Activated CD4-positive, alpha-beta T cell treated with anti-CD3 and anti-CD28 coated beads, Interleukin-2, amount 10 ng/mL, durations not matched to agents 24 days and 14 days (primary cell): ENCODE measurements at regions not wholly inside any gene's neighbourhood (a gene's known extent, or its start where the extent isn't known, plus 50 kb on each side); places are given as distances from the start of the nearest gene placed in this dataset.
A peak's percentile ranks its signal among the peaks of the same experiment; 100 is the strongest.

Source experiments
- DNase-seq: peaks from one replicate; pipeline ENCODE4 v3.0.0; 2022
- H3K27ac Mint-ChIP-seq: one replicate; pipeline ENCODE4 v1.8.0; 2022; ENCODE audit warnings: mild to moderate bottlenecking, mixed read lengths
- H3K27me3 Mint-ChIP-seq: one replicate; pipeline ENCODE4 v1.8.0; 2022; ENCODE audit warnings: mixed read lengths
- H3K36me3 Mint-ChIP-seq: one replicate; pipeline ENCODE4 v1.8.0; 2022; ENCODE audit warnings: low read depth, mild to moderate bottlenecking, mixed read lengths
- H3K4me1 Mint-ChIP-seq: one replicate; pipeline ENCODE4 v1.8.0; 2021; ENCODE audit warnings: mixed read lengths
- H3K4me3 Mint-ChIP-seq: one replicate; pipeline ENCODE4 v1.8.0; 2022; ENCODE audit warnings: mild to moderate bottlenecking, moderate library complexity, mixed read lengths
- H3K9me3 Mint-ChIP-seq: one replicate; pipeline ENCODE4 v1.8.0; 2021; ENCODE audit warnings: mixed read lengths
- intact Hi-C: fragments of 100-400 bp; cut with micrococcal nuclease; formaldehyde crosslinking; loops from one replicate; pipeline ENCODE4 v1.15.1; 2023

DNA sequence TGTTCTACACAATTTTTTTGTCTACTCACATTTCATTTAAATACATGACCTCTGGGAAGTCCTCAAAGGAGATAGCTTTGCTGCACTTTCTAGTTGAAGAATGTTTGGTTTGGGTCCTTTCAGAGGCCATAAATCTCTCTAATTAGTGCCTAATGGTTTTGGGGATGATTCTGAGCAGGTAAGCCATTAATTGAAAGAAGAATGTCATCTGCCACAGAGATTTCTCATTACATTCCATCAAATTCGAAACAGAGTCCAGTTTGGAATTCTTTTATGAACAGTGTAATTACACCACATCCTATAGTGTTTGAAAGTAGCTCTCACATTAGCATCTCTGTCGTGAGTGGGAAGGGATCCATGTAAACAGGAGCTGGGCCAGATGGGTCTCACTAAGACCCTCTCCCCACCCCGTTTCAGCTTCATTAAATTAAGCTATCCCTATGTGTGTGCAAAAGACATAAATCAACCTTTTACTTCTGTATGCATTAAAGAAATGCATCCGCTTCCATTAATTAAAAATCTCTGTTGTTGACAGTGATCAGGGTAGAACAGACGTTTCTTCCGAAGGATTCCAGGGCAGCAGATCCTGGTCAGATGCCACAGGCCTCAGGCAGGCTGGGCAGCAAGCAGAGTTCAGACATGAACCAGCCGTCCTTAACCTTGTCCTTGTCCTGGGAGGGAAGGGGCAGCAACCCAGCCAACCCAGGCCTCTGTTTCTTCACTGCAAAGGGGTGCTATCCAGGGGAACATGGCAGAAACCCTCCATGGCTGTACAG, 99.8 kb upstream of the MAP1B start:
- Mint-ChIP-seq H3K4me1 (no peaks in the 10 kb centered on the region), H3K27ac (no peak overlapping the region), H3K36me3 (no peaks in the 10 kb centered on the region), H3K9me3 (no peaks in the 10 kb centered on the region), H3K4me3 (no peak overlapping the region), H3K27me3 (peaks cover 3% of the 10 kb centered on the region)
- intact Hi-C loops, result no loop called here
- no peak for DNase-seq

DNA sequence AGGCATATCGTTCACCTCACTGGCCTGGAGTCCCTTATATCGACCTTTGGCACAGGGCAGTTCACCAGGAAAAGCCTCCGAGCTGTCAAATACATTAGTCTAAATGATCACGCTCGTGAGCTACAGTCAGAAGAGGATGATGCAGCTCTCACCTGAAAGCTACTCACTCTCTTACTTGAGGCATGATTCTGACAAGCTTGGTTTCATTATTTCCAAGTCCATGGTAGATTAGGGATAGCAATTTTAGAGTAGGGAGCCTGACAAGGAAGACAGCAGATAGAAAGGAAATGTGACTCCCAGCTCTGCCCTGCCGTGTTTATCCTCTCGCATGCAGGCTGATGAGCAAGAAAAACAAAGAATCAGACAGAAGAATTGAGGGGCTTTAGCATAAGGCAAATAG, 98.0 kb upstream of the MAP1B start:
- peak; percentile 27 for DNase-seq
- peaks cover 3% of the 10 kb centered on the region for H3K27me3 Mint-ChIP-seq
- no peak overlapping the region for H3K27ac Mint-ChIP-seq
- no peak overlapping the region for H3K4me3 Mint-ChIP-seq
- H3K4me1 Mint-ChIP-seq, result no peaks in the 10 kb centered on the region
- H3K9me3 Mint-ChIP-seq, result no peaks in the 10 kb centered on the region
- no peaks in the 10 kb centered on the region for H3K36me3 Mint-ChIP-seq
- intact Hi-C loops, result no loop called here

DNA sequence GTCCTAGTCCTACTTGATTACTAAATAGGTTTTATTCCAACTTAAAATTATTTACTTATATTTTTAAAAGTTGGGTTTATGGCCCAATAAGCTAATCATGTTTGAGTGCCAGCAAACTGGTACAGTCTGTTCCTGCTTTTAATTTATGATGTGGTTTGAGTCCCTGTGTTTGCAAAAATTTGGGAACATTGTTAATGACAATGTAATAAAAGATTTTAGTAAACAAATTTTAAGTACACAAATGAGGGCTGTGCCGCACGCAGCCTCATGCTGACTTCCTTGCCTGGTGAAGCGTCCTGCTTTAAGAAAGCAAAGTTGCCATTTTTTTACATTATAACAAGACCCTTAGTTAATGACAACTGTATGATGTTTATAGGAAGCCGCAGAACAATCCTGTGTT, 96.8 kb upstream of the MAP1B start:
- no peak overlapping the region for H3K4me3 Mint-ChIP-seq
- DNase-seq, result no peak
- H3K4me1 Mint-ChIP-seq, result no peaks in the 10 kb centered on the region
- H3K36me3 Mint-ChIP-seq, result no peaks in the 10 kb centered on the region
- no peak overlapping the region for H3K27ac Mint-ChIP-seq
- H3K9me3 Mint-ChIP-seq, result no peaks in the 10 kb centered on the region
- intact Hi-C loops, result no loop called here
- no peaks in the 10 kb centered on the region for H3K27me3 Mint-ChIP-seq

DNA sequence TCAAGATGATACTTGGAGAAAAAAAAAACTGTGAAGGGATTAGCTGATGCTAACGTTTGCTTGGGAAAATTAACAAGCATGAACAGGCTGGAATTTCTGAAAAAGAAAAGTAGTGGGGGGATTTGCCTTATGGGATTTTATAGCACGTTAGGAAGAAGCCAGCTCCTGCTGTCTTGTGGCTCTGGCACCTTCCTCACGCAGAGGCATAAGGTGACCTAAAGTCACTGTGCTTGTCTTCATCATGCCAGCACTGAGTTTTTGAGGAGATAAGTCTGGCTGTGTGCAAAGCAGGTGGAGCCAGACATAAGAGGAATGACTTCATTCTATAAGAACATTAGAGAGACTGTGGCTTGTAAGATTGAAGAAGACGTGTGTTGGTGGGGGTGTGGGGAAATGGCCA, 94.4 kb upstream of the MAP1B start:
- intact Hi-C loops, result no loop called here

DNA sequence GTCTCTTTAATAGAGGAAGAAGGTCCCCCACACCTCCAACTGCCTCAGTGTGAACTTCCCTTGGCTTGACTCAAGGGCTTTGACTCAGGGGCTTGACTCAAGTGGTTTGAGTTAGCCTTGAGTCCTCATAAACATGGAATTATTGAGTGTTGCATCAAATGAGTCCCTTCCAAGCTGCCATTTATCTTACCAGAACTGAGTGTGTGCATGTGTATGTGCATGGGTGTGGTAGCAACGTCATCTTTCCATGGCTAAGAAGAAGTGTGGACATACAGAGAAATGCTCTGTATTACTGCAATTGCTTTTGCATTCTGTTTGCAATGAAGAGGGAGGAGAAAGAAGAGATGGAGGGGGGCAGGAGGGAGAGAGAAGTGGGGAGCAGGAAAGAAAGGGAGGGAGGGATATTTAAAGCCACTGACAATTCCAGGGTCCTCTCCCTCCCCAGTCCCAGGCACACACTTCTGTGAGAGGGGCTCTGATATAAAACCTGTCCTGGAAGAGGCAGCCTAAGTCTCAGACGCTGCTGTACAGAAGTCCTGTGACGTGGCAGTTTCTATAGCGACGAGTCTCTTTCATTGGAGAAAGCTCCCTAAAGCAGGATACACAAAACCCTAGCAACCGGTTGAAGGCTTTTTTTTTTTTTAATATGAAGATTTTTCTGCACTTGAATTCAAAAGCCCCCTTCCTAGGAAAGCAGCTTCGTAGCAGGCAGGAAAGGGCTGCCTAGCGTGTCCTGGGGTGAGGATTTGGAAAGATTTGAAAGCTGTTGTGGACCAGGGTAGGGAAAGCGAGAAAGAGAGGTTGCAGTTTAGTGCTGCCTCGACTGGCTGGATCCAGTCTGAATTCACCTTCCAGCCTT, 93.3 kb upstream of the MAP1B start:
- no peaks in the 10 kb centered on the region for H3K9me3 Mint-ChIP-seq
- no peaks in the 10 kb centered on the region for H3K4me1 Mint-ChIP-seq
- DNase-seq, result peak; percentile 38
- no peak overlapping the region for H3K27ac Mint-ChIP-seq
- H3K36me3 Mint-ChIP-seq, result no peaks in the 10 kb centered on the region
- no peaks in the 10 kb centered on the region for H3K27me3 Mint-ChIP-seq
- intact Hi-C loops, result no loop called here
- H3K4me3 Mint-ChIP-seq, result no peak overlapping the region

More for the DNA sequence above, 94.4 kb upstream of the MAP1B start:
- no peaks in the 10 kb centered on the region for H3K36me3 Mint-ChIP-seq
- no peak overlapping the region for H3K27ac Mint-ChIP-seq
- no peaks in the 10 kb centered on the region for H3K9me3 Mint-ChIP-seq
- H3K4me3 Mint-ChIP-seq, result no peak overlapping the region
- H3K27me3 Mint-ChIP-seq, result no peaks in the 10 kb centered on the region
- no peaks in the 10 kb centered on the region for H3K4me1 Mint-ChIP-seq
- no peak for DNase-seq

DNA sequence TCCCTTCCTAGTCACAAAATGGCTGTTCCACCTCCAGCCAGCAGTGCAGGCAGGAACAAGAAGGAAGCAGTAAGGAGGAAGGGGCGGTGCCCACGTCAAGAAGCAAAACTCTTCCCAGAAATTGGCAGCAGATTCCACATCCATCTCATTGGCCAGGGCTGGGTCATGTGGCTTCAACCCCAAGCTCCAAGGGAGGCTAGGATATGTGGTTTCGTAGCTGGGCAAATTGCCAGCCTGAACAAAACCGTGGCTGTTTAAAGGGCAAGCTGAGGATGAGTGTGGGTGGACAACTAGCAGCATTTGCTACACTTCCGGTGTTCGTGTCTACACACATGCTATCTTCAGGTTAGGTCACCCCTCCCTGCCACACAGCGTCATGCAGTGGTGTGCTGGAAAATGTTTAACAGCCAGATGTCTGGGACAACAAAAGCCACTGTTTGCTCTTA, 92.1 kb upstream of the MAP1B start:
- no peak for DNase-seq
- Mint-ChIP-seq H3K4me1 (no peaks in the 10 kb centered on the region), H3K4me3 (no peak overlapping the region), H3K36me3 (no peaks in the 10 kb centered on the region), H3K9me3 (no peaks in the 10 kb centered on the region), H3K27ac (no peak overlapping the region), H3K27me3 (peaks cover 3% of the 10 kb centered on the region)
- intact Hi-C loops, result no loop called here

DNA sequence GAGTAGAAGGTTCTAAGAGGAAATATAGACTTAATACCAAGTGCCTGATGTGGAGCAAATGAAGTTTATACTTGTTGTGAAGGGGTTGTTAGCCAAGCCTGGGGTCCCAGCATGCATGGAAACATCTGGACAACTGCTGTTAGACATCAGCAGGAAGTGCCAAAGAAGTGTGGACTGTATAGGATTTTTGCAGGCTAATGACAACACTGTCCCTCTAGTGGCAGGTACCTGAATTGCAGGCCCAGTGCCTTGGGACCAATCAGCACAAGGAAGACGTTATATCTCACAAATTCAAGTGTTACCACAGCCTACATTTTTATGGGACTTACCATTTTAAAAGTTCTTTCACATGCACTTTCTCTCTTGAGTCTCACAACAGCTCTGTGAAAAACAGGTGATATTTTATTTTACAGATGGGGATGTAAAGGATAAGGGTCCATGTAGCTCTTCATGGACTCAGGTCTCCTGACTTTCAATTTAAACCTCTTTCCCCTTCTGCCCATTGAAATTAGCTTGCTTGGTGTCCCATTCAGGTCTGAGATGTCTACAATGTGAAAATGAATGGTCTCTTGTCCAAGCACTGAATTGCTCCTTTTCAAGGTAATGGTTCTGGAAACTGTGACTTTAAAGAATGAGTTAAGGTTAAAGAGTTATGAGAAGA, 89.0 kb upstream of the MAP1B start:
- Mint-ChIP-seq H3K27me3 (peaks cover 9% of the 10 kb centered on the region), H3K9me3 (no peaks in the 10 kb centered on the region), H3K36me3 (no peaks in the 10 kb centered on the region), H3K27ac (no peak overlapping the region), H3K4me3 (no peak overlapping the region), H3K4me1 (no peaks in the 10 kb centered on the region)
- DNase-seq, result peak; percentile 86
- intact Hi-C loops, result loop anchor here (2.0 kb wide), 1 partner anchor 235 kb away; no protein-coding TSS in a partner anchor

DNA sequence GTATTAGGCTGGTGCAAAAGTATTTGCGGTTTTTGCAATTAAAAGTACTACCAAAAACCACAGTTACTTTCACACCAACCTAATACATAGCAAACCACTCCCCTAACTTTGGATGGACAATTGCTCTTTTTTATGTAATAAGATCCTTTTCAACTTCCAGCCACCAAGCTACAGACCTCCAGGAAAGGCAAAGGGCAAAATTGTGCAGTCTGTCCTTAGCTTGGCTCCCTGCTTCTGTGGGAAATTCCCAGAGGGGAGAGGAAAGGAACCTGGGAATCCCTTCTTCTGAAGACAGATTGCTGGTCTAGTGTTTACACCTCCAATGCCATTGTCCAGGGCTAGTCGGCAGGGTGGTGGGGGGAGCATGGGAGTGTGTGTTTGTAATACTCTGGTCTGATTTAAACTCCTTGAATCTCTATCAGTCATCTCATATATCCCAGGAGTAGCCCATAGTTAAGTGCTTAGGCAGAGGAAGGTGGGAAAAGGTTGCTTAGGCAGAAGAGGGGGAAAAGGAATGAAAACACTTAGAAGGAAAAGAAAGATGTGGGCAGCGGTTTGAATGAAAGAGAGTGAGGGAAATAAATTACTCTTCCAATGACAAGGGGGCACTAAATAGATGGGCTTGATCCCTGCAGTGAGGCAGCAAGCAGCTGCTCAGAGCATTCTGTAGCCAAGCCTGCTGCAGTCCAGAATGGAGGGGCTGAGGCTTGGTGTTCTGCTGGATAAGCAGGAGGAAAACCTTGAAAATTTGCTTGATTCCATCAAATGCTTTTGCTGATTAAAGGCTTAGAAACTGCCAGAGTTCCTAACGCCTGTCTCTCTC, 86.9 kb upstream of the MAP1B start:
- Mint-ChIP-seq H3K27ac (no peak overlapping the region), H3K4me3 (no peak overlapping the region), H3K36me3 (no peaks in the 10 kb centered on the region), H3K4me1 (no peaks in the 10 kb centered on the region), H3K27me3 (peaks cover 9% of the 10 kb centered on the region), H3K9me3 (no peaks in the 10 kb centered on the region)
- no peak for DNase-seq
- intact Hi-C loops, result no loop called here

DNA sequence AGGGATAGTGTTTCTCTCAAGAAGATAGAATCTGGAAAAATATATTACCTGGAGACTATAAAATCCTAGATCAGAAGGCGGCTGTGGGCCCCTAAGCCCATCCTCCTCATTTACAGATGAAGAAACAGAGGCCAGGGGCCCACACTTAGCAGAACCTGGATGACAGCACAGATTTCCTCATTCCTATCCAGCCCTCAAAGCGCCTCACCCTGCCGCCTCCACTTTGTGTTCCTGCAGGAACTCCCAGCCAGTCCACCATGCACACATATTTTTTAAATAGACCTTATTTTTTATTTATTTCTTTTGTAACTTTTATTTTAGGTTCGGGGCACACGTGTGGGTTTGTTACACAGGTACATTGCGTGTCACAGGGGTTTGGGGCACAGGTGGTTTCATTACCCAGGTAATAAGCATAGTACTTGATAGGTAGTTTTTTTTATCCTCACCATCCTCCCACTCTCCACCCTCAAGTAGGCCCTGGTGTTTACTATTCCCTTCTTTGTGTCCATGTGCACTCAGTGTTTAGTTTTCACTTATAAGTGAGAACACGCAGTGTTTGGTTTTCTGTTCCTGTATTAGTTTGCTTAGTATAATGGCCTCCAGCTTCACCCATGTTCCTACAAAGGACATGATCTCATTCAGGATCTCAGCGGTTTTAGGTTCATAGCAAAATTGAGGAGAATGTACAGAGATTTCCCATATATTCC, 85.5 kb upstream of the MAP1B start:
- H3K36me3 Mint-ChIP-seq, result no peaks in the 10 kb centered on the region
- no peak for DNase-seq
- no peaks in the 10 kb centered on the region for H3K9me3 Mint-ChIP-seq
- no peaks in the 10 kb centered on the region for H3K4me1 Mint-ChIP-seq
- no peak overlapping the region for H3K27ac Mint-ChIP-seq
- H3K27me3 Mint-ChIP-seq, result peaks cover 9% of the 10 kb centered on the region
- intact Hi-C loops, result no loop called here
- H3K4me3 Mint-ChIP-seq, result no peak overlapping the region

DNA sequence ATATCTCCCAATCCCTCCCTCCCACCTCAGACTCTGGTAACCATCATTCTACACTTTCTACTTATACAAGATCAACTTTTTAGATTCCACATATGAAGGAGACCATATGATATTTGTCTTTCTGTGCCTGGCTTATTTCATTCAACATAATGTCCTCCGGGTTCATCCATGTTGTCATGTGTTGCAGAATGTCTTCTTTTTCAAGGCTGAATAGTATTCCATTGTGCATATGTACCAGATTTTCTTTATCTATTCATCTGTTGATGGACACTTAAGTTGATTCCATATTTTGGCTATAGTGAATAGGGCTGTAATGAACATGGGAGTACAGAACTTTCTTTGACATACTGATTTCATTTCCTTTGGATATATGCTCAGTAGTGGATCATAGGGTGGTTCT, 78.9 kb upstream of the MAP1B start:
- no peaks in the 10 kb centered on the region for H3K4me1 Mint-ChIP-seq
- intact Hi-C loops, result no loop called here
- H3K4me3 Mint-ChIP-seq, result no peak overlapping the region
- DNase-seq, result no peak
- peaks cover 3% of the 10 kb centered on the region for H3K27me3 Mint-ChIP-seq
- H3K9me3 Mint-ChIP-seq, result peaks cover 6% of the 10 kb centered on the region
- no peaks in the 10 kb centered on the region for H3K36me3 Mint-ChIP-seq
- H3K27ac Mint-ChIP-seq, result no peak overlapping the region

DNA sequence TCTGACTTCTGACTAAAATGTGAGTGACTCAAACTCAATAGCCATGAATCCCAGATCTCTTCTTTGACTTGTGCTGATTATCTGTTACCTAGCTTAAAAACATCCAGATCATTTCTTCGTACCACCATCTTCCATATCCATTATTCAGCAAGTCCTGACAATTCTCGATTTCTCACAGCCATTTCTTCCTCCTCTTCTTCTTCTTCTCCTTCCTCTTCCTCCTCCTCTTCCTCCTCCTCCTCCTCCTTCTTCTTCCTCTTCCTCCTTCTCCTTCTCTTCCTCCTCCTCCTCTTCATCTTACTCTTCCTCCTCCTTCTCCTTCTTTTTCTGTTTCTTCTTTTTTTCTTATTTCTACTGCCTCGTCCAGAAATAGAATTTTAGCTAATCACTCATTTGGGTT, 77.0 kb upstream of the MAP1B start:
- intact Hi-C loops, result no loop called here
- Mint-ChIP-seq H3K27ac (no peak overlapping the region), H3K36me3 (no peaks in the 10 kb centered on the region), H3K27me3 (peaks cover 3% of the 10 kb centered on the region), H3K9me3 (peaks cover 6% of the 10 kb centered on the region), H3K4me3 (no peak overlapping the region), H3K4me1 (no peaks in the 10 kb centered on the region)
- no peak for DNase-seq

DNA sequence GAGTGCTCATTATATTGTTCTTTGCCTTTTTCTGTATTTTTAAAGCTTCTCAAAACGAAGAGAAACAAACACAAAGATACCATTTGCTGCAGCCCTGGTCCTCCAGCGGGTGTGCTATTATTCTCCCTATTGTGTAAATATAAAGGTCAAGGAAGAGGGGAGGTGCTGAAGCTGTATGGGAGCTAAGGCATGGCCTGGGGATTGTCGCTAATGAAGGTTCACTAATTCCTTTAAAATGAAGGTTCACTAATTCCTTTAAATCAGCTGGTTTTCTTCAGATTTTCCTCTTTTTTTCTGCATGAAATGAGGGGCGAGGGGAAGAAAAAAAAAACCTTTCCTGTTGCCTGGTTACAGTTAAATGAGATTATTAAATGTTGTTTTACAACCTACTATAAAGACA, 74.5 kb upstream of the MAP1B start:
- Mint-ChIP-seq H3K4me1 (no peaks in the 10 kb centered on the region), H3K27me3 (peaks cover 8% of the 10 kb centered on the region), H3K9me3 (peaks cover 6% of the 10 kb centered on the region), H3K36me3 (no peaks in the 10 kb centered on the region), H3K27ac (no peak overlapping the region), H3K4me3 (no peak overlapping the region)
- intact Hi-C loops, result no loop called here
- no peak for DNase-seq

DNA sequence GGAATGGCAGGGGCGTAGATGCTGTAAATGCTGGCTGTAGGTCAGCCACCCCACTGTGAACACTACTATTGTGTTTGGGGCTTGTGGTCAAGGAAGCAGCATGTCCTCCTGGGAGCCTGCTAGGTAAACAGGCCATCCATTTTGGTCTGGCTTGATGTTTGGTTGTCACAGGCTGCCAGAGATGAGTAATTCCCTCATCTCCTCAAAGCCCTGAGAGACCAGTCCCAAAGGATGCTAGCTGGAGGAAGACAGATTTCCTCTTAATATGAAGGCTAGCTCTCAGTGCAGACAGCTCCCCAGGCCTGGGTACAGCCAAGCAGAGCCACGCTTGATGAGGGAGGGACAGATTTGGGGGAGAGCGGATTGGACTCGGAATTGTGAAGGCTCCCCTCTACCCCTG, 72.5 kb upstream of the MAP1B start:
- intact Hi-C loops, result no loop called here
- H3K4me3 Mint-ChIP-seq, result no peak overlapping the region
- peaks cover 16% of the 10 kb centered on the region for H3K27me3 Mint-ChIP-seq
- H3K36me3 Mint-ChIP-seq, result no peaks in the 10 kb centered on the region
- DNase-seq, result no peak
- no peak overlapping the region for H3K27ac Mint-ChIP-seq
- H3K9me3 Mint-ChIP-seq, result no peaks in the 10 kb centered on the region
- H3K4me1 Mint-ChIP-seq, result no peaks in the 10 kb centered on the region
